ENCODE measurements at regions not wholly inside any gene's neighbourhood (a gene's known extent, or its start where the extent isn't known, plus 50 kb on each side); places are given as distances from the start of the nearest gene placed in this dataset.

- Histone ChIP-seq H3K27me3 (ENCODE audit: low read depth, low read length) (no peaks in the 10 kb centered on the region), H3K79me2 (ENCODE audit: low read length) (no peaks in the 10 kb centered on the region), H2AFZ (ENCODE audit: low read depth, low read length) (no peak overlapping the region), H3K27ac (ENCODE audit: low read length) (no peak overlapping the region), H3K4me3 (ENCODE audit: low read length) (no peak overlapping the region), H3K9me3 (ENCODE audit: insufficient read depth, low read length) (no peaks in the 10 kb centered on the region), H3K4me2 (ENCODE audit: low read length) (no peak overlapping the region), H3K36me3 (replicated peaks; ENCODE audit: low read depth, low read length) (no peaks in the 10 kb centered on the region), H3K4me1 (ENCODE audit: low read length) (no peaks in the 10 kb centered on the region), H4K20me1 (ENCODE audit: insufficient read depth, low read length) (no peaks in the 10 kb centered on the region), H3K9ac (ENCODE audit: low read length) (no peak overlapping the region)
- TF ChIP-seq CTCF (IDR thresholded peaks at IDR 0.05; ENCODE audit: low read depth, low read length) (no peak), EZH2phosphoT487 (IDR thresholded peaks at IDR 0.05; ENCODE audit: low read depth) (no peak)
Observed at GRCh38 chr13:91220872-91221271, 126.6 kb upstream of the MIR17HG start.

- Histone ChIP-seq H3K27ac (ENCODE audit: low read length) (no peak overlapping the region), H3K79me2 (ENCODE audit: low read length) (no peaks in the 10 kb centered on the region), H3K4me2 (ENCODE audit: low read length) (no peak overlapping the region), H3K4me1 (ENCODE audit: low read length) (no peaks in the 10 kb centered on the region), H3K36me3 (replicated peaks; ENCODE audit: low read depth, low read length) (no peaks in the 10 kb centered on the region), H2AFZ (ENCODE audit: low read depth, low read length) (no peak overlapping the region), H4K20me1 (ENCODE audit: insufficient read depth, low read length) (no peaks in the 10 kb centered on the region), H3K9ac (ENCODE audit: low read length) (no peak overlapping the region), H3K4me3 (ENCODE audit: low read length) (no peak overlapping the region), H3K9me3 (ENCODE audit: insufficient read depth, low read length) (no peaks in the 10 kb centered on the region), H3K27me3 (ENCODE audit: low read depth, low read length) (no peaks in the 10 kb centered on the region)
- no peak for TF ChIP-seq EZH2phosphoT487 (IDR thresholded peaks at IDR 0.05; ENCODE audit: low read depth)
- TF ChIP-seq CTCF (IDR thresholded peaks at IDR 0.05; ENCODE audit: low read depth, low read length): no peak
Observed at GRCh38 chr13:91228108-91228507, 119.4 kb upstream of the MIR17HG start.

GRCh38 chr13:91228940-91229339 lies 118.5 kb upstream of the MIR17HG start:
- no peaks in the 10 kb centered on the region for H3K36me3 ChIP-seq (replicated peaks; ENCODE audit: low read depth, low read length)
- no peaks in the 10 kb centered on the region for H3K79me2 ChIP-seq (ENCODE audit: low read length)
- TF ChIP-seq EZH2phosphoT487 (IDR thresholded peaks at IDR 0.05; ENCODE audit: low read depth) (no peak), CTCF (IDR thresholded peaks at IDR 0.05; ENCODE audit: low read depth, low read length) (no peak)
- no peak overlapping the region for H3K4me3 ChIP-seq (ENCODE audit: low read length)
- H3K27ac ChIP-seq (ENCODE audit: low read length): no peak overlapping the region
- no peaks in the 10 kb centered on the region for H4K20me1 ChIP-seq (ENCODE audit: insufficient read depth, low read length)
- no peak overlapping the region for H3K4me2 ChIP-seq (ENCODE audit: low read length)
- H3K27me3 ChIP-seq (ENCODE audit: low read depth, low read length): no peaks in the 10 kb centered on the region
- no peak overlapping the region for H2AFZ ChIP-seq (ENCODE audit: low read depth, low read length)
- H3K4me1 ChIP-seq (ENCODE audit: low read length): no peaks in the 10 kb centered on the region
- no peak overlapping the region for H3K9ac ChIP-seq (ENCODE audit: low read length)
- no peaks in the 10 kb centered on the region for H3K9me3 ChIP-seq (ENCODE audit: insufficient read depth, low read length)

- no peaks in the 10 kb centered on the region for H4K20me1 ChIP-seq (ENCODE audit: insufficient read depth, low read length)
- no peak for TF ChIP-seq CTCF (IDR thresholded peaks at IDR 0.05; ENCODE audit: low read depth, low read length)
- TF ChIP-seq EZH2phosphoT487 (IDR thresholded peaks at IDR 0.05; ENCODE audit: low read depth): no peak
- no peak overlapping the region for H2AFZ ChIP-seq (ENCODE audit: low read depth, low read length)
- H3K36me3 ChIP-seq (replicated peaks; ENCODE audit: low read depth, low read length): no peaks in the 10 kb centered on the region
- H3K9ac ChIP-seq (ENCODE audit: low read length): no peak overlapping the region
- no peaks in the 10 kb centered on the region for H3K27me3 ChIP-seq (ENCODE audit: low read depth, low read length)
- H3K4me2 ChIP-seq (ENCODE audit: low read length): no peak overlapping the region
- H3K79me2 ChIP-seq (ENCODE audit: low read length): no peaks in the 10 kb centered on the region
- no peaks in the 10 kb centered on the region for H3K9me3 ChIP-seq (ENCODE audit: insufficient read depth, low read length)
- peaks cover 3% of the 10 kb centered on the region for H3K4me1 ChIP-seq (ENCODE audit: low read length)
- no peak overlapping the region for H3K27ac ChIP-seq (ENCODE audit: low read length)
- H3K4me3 ChIP-seq (ENCODE audit: low read length): no peak overlapping the region
Observed at GRCh38 chr13:91232716-91233115, 114.8 kb upstream of the MIR17HG start.

Measured in OCI-LY3 (cell line).